GM18511 (cell line): ENCODE measurements at regions not wholly inside any gene's neighbourhood (a gene's known extent, or its start where the extent isn't known, plus 50 kb on each side); places are given as distances from the start of the nearest gene placed in this dataset.

Source experiments
- ATAC-seq: cut with Tn5 transposase; IDR thresholded peaks from one replicate; pipeline ENCODE4 v1.9.1; 2021; ENCODE audit warnings: mild to moderate bottlenecking, moderate library complexity; ENCODE audit not compliant: unreplicated experiment

GRCh38 chr7:155213955-155214740, 83.5 kb upstream of the INSIG1 start:
- ATAC-seq, result no peak

GRCh38 chr7:155215576-155216325, 81.9 kb upstream of the INSIG1 start:
- no peak for ATAC-seq

- no peak for ATAC-seq
These were observed 81.0 kb upstream of the INSIG1 start for GRCh38 chr7:155216475-155217272.

GRCh38 chr7:155217634-155218033, 80.0 kb upstream of the INSIG1 start:
- peak; percentile 58 for ATAC-seq

GRCh38 chr7:155218276-155219153, 79.2 kb upstream of the INSIG1 start:
- no peak for ATAC-seq

GRCh38 chr7:155219154-155219531, 78.5 kb upstream of the INSIG1 start:
- ATAC-seq, result no peak

- no peak for ATAC-seq
These were observed 77.5 kb upstream of the INSIG1 start for GRCh38 chr7:155219947-155220769.

- no peak for ATAC-seq
These were observed 76.8 kb upstream of the INSIG1 start for GRCh38 chr7:155220903-155221302.

- ATAC-seq, result no peak
These were observed 76.1 kb upstream of the INSIG1 start for GRCh38 chr7:155221547-155221946.

- no peak for ATAC-seq
These were observed 75.6 kb upstream of the INSIG1 start for GRCh38 chr7:155222061-155222460.

GRCh38 chr7:155222573-155222972, 75.1 kb upstream of the INSIG1 start:
- ATAC-seq, result no peak

- no peak for ATAC-seq
These were observed 74.7 kb upstream of the INSIG1 start for GRCh38 chr7:155223021-155223420.

GRCh38 chr7:155223503-155223902, 74.2 kb upstream of the INSIG1 start:
- no peak for ATAC-seq

- no peak for ATAC-seq
These were observed 73.4 kb upstream of the INSIG1 start for GRCh38 chr7:155224116-155224811.

GRCh38 chr7:155225095-155225494, 72.6 kb upstream of the INSIG1 start:
- no peak for ATAC-seq

- ATAC-seq, result no peak
These were observed 72.2 kb upstream of the INSIG1 start for GRCh38 chr7:155225516-155225915.

GRCh38 chr7:155226261-155227003, 71.2 kb upstream of the INSIG1 start:
- no peak for ATAC-seq

- no peak for ATAC-seq
These were observed 70.5 kb upstream of the INSIG1 start for GRCh38 chr7:155227004-155227787.
